Retinal pigment epithelial cell (primary cell): ENCODE measurements at regions not wholly inside any gene's neighbourhood (a gene's known extent, or its start where the extent isn't known, plus 50 kb on each side); places are given as distances from the start of the nearest gene placed in this dataset.
A peak's percentile ranks its signal among the peaks of the same experiment; 100 is the strongest.

ENCODE experiments used
- DNase-seq: peaks from one replicate; pipeline ENCODE4 v3.0.0-alpha.2; 2010; ENCODE audit warnings: low read depth
- H3K4me3 ChIP-seq: 2 replicates; pipeline ENCODE4 v1.5.1; 2011; ENCODE audit warnings: mild to moderate bottlenecking, low read length, control low read depth, moderate library complexity
- CTCF ChIP-seq: conservative IDR thresholded peaks from 2 replicates; pipeline ENCODE4 v1.5.1; 2011; ENCODE audit warnings: low read depth, low read length, control low read depth, inconsistent platforms

GRCh38 chr2:215754546-215754945 is 258.8 kb downstream of the MREG start:
- no peak overlapping the region for H3K4me3 ChIP-seq
- DNase-seq: no peak

GRCh38 chr2:215753808-215754207 is 259.5 kb downstream of the MREG start:
- no peak for DNase-seq
- H3K4me3 ChIP-seq: no peak overlapping the region
- TF ChIP-seq CTCF: no peak

More at GRCh38 chr2:215754546-215754945, 258.8 kb downstream of the MREG start:
- TF ChIP-seq CTCF: no peak

- no peak for TF ChIP-seq CTCF
- DNase-seq: no peak
- no peak overlapping the region for H3K4me3 ChIP-seq
Measured at GRCh38 chr2:215752991-215753390, 260.4 kb downstream of the MREG start.

GRCh38 chr2:215752436-215752835 is 260.9 kb downstream of the MREG start:
- no peak overlapping the region for H3K4me3 ChIP-seq
- DNase-seq: no peak
- TF ChIP-seq CTCF: no peak

GRCh38 chr2:215751911-215752272 is 261.5 kb downstream of the MREG start:
- DNase-seq: no peak
- no peak overlapping the region for H3K4me3 ChIP-seq
- no peak for TF ChIP-seq CTCF

GRCh38 chr2:215751200-215751910 is 262.0 kb downstream of the MREG start:
- H3K4me3 ChIP-seq: no peak overlapping the region
- TF ChIP-seq CTCF: no peak
- peak; percentile 19 for DNase-seq

GRCh38 chr2:215750763-215751162 is 262.6 kb downstream of the MREG start:
- no peak overlapping the region for H3K4me3 ChIP-seq
- TF ChIP-seq CTCF: no peak
- no peak for DNase-seq
